ENCODE measurements at regions not wholly inside any gene's neighbourhood (a gene's known extent, or its start where the extent isn't known, plus 50 kb on each side); places are given as distances from the start of the nearest gene placed in this dataset.
A peak's percentile ranks its signal among the peaks of the same experiment; 100 is the strongest.

DNA sequence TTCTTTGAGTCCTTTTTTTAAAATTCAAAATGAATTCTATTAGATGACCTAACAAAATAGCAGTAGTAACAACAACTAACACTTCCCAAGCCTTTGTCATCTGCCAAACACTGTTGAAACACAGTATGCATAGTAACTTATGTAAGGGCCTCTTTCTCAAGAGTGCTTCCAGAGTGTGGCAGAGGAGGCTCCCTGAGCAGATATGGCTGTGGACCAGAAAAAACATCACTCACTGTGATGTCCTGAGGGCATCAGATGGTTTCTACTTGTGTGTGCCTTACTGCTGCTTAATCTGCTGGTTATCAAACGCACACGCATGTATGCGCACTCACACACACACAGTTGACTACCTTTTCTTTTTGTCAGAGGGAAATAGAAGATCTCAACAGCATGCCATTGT is 110.8 kb downstream of the DLEU7 start:
- Histone ChIP-seq H3K27me3 (ENCODE audit: control insufficient read depth in 3 of 3, insufficient read depth in 3 of 3, low read length in 3 of 3) (no peaks in the 10 kb centered on the region), H3K4me1 (ENCODE audit: control insufficient read depth in 3 of 3, insufficient read depth in 2 of 3, low read depth in 1 of 3, low read length in 2 of 3) (no peaks in the 10 kb centered on the region), H3K9me3 (ENCODE audit: control insufficient read depth in 2 of 2, insufficient read depth in 1 of 2, low read depth in 1 of 2, low read length in 1 of 2) (no peaks in the 10 kb centered on the region), H3K36me3 (ENCODE audit: control insufficient read depth in 3 of 3, insufficient read depth in 2 of 3, low read depth in 1 of 3, low read length in 3 of 3) (no peaks in the 10 kb centered on the region), H3K27ac (ENCODE audit: low read depth in 1 of 3, low read length in 2 of 3) (no peak overlapping the region), H3K4me3 (ENCODE audit: low read depth in 1 of 3, low read length in 3 of 3) (no peak overlapping the region)
- no peak for DNase-seq
- no peak for FAIRE-seq
- WGBS, 3 donors: 64 to 94% (median 85%) methylated on average over 3 of the region's 3 CpGs

DNA sequence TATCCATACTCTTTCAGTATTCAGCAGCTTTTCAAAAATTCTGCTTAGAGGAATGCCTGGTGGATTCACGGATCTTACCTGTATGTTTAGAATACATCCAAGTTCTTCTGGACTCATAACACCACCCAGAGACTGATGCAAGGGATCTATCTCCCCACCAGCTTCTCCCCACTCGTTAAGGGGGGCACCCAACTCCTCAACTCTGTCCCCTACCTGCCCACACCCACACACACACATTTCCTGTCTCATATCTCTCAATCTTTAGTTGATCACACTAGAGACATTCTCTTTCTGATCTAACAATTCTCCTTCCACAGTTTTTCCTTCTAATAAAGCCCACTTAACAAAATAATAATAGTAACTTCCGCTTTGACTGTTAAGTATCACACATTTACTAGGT is 110.1 kb downstream of the DLEU7 start:
- Histone ChIP-seq H3K4me1 (ENCODE audit: control insufficient read depth in 3 of 3, insufficient read depth in 2 of 3, low read depth in 1 of 3, low read length in 2 of 3) (no peaks in the 10 kb centered on the region), H3K36me3 (ENCODE audit: control insufficient read depth in 3 of 3, insufficient read depth in 2 of 3, low read depth in 1 of 3, low read length in 3 of 3) (no peaks in the 10 kb centered on the region), H3K4me3 (ENCODE audit: low read depth in 1 of 3, low read length in 3 of 3) (no peak overlapping the region), H3K9me3 (ENCODE audit: control insufficient read depth in 2 of 2, insufficient read depth in 1 of 2, low read depth in 1 of 2, low read length in 1 of 2) (no peaks in the 10 kb centered on the region), H3K27ac (ENCODE audit: low read depth in 1 of 3, low read length in 2 of 3) (no peak overlapping the region), H3K27me3 (ENCODE audit: control insufficient read depth in 3 of 3, insufficient read depth in 3 of 3, low read length in 3 of 3) (no peaks in the 10 kb centered on the region)
- 66 to 86% (median 69%) methylated on average over 3 of the region's 3 CpGs for WGBS, 3 donors
- no peak for FAIRE-seq
- no peak for DNase-seq

DNA sequence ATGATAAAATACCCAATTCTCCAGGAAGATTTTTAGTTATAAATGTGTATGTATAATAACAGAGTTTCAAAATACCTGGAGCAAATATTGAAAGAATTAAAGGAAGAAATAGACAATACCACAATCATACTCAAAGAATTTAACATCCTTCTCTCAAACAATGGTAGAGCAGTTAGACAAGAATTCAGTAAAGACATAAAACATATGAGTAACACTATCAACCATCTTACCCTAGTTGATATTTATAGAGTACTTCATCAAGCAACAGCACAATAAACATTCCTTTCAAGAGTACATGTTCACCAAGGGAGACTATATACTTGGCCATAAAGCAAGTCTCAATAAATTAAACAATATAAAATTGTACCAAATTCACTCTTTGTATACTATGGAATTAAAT is 108.4 kb downstream of the DLEU7 start:
- FAIRE-seq (no peak), DNase-seq (no peak)
- H3K36me3 ChIP-seq (ENCODE audit: control insufficient read depth in 3 of 3, insufficient read depth in 2 of 3, low read depth in 1 of 3, low read length in 3 of 3): no peaks in the 10 kb centered on the region
- no peaks in the 10 kb centered on the region for H3K9me3 ChIP-seq (ENCODE audit: control insufficient read depth in 2 of 2, insufficient read depth in 1 of 2, low read depth in 1 of 2, low read length in 1 of 2)
- H3K27ac ChIP-seq (ENCODE audit: low read depth in 1 of 3, low read length in 2 of 3): no peak overlapping the region
- H3K4me1 ChIP-seq (ENCODE audit: control insufficient read depth in 3 of 3, insufficient read depth in 2 of 3, low read depth in 1 of 3, low read length in 2 of 3): no peaks in the 10 kb centered on the region
- H3K4me3 ChIP-seq (ENCODE audit: low read depth in 1 of 3, low read length in 3 of 3): no peak overlapping the region
- no peaks in the 10 kb centered on the region for H3K27me3 ChIP-seq (ENCODE audit: control insufficient read depth in 3 of 3, insufficient read depth in 3 of 3, low read length in 3 of 3)

DNA sequence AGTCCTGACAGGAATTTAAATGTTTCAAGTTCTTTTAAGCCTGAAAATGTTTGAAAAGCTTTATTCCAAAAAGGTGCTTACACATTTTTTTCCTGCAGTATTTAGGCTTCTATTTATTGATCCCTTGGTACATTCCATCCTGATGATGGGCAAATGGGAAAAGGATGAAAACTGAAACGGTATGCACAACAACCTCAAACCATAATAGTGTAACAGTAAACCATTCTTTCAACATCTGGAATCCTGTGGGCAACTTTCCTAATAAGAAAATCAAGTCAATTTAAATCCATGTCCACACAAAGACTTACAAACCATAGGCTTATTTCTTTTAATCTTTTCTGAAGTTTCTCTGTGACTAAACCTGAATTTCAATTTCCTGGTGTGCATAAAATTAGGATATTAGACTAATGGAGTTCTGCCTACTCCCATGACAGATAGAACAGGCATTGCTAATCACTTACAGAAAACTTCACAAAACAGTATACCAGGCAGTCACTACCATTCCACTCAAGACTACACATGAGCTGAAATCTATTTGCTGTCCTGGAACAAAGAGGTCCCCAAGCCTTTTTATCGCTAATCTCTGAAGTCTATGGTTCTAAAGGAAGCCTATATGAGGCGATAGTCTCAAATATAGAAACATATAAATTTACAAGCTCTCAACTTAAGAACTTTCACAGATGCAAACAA is 103.3 kb downstream of the DLEU7 start:
- no peak for DNase-seq
- no peak for FAIRE-seq
- Histone ChIP-seq H3K4me1 (ENCODE audit: control insufficient read depth in 3 of 3, insufficient read depth in 2 of 3, low read depth in 1 of 3, low read length in 2 of 3) (no peaks in the 10 kb centered on the region), H3K27me3 (ENCODE audit: control insufficient read depth in 3 of 3, insufficient read depth in 3 of 3, low read length in 3 of 3) (no peaks in the 10 kb centered on the region), H3K9me3 (ENCODE audit: control insufficient read depth in 2 of 2, insufficient read depth in 1 of 2, low read depth in 1 of 2, low read length in 1 of 2) (no peaks in the 10 kb centered on the region), H3K4me3 (ENCODE audit: low read depth in 1 of 3, low read length in 3 of 3) (no peak overlapping the region), H3K36me3 (ENCODE audit: control insufficient read depth in 3 of 3, insufficient read depth in 2 of 3, low read depth in 1 of 3, low read length in 3 of 3) (no peaks in the 10 kb centered on the region), H3K27ac (ENCODE audit: low read depth in 1 of 3, low read length in 2 of 3) (no peak overlapping the region)
- WGBS, 3 donors: 56 to 83% (median 80%) methylated on average over 3 of the region's 3 CpGs

GRCh38 chr13:50742353-50742752 is 101.1 kb downstream of the DLEU7 start:
- DNase-seq (no peak), FAIRE-seq (no peak)

GRCh38 chr13:50742968-50743367 is 100.5 kb downstream of the DLEU7 start:
- Histone ChIP-seq H3K27ac (ENCODE audit: low read depth in 1 of 3, low read length in 2 of 3) (no peak overlapping the region), H3K27me3 (ENCODE audit: control insufficient read depth in 3 of 3, insufficient read depth in 3 of 3, low read length in 3 of 3) (no peaks in the 10 kb centered on the region), H3K4me3 (ENCODE audit: low read depth in 1 of 3, low read length in 3 of 3) (no peak overlapping the region), H3K4me1 (ENCODE audit: control insufficient read depth in 3 of 3, insufficient read depth in 2 of 3, low read depth in 1 of 3, low read length in 2 of 3) (no peaks in the 10 kb centered on the region), H3K9me3 (ENCODE audit: control insufficient read depth in 2 of 2, insufficient read depth in 1 of 2, low read depth in 1 of 2, low read length in 1 of 2) (no peaks in the 10 kb centered on the region), H3K36me3 (ENCODE audit: control insufficient read depth in 3 of 3, insufficient read depth in 2 of 3, low read depth in 1 of 3, low read length in 3 of 3) (no peaks in the 10 kb centered on the region)
- DNase-seq (no peak), FAIRE-seq (no peak)

More at GRCh38 chr13:50742353-50742752, 101.1 kb downstream of the DLEU7 start:
- Histone ChIP-seq H3K9me3 (ENCODE audit: control insufficient read depth in 2 of 2, insufficient read depth in 1 of 2, low read depth in 1 of 2, low read length in 1 of 2) (no peaks in the 10 kb centered on the region), H3K4me3 (ENCODE audit: low read depth in 1 of 3, low read length in 3 of 3) (no peak overlapping the region), H3K27ac (ENCODE audit: low read depth in 1 of 3, low read length in 2 of 3) (no peak overlapping the region), H3K27me3 (ENCODE audit: control insufficient read depth in 3 of 3, insufficient read depth in 3 of 3, low read length in 3 of 3) (no peaks in the 10 kb centered on the region), H3K36me3 (ENCODE audit: control insufficient read depth in 3 of 3, insufficient read depth in 2 of 3, low read depth in 1 of 3, low read length in 3 of 3) (no peaks in the 10 kb centered on the region), H3K4me1 (ENCODE audit: control insufficient read depth in 3 of 3, insufficient read depth in 2 of 3, low read depth in 1 of 3, low read length in 2 of 3) (no peaks in the 10 kb centered on the region)
- 85 to 92% (median 88%) methylated on average over 2 of the region's 2 CpGs for whole genome bisulfite sequencing, 3 donors

DNA sequence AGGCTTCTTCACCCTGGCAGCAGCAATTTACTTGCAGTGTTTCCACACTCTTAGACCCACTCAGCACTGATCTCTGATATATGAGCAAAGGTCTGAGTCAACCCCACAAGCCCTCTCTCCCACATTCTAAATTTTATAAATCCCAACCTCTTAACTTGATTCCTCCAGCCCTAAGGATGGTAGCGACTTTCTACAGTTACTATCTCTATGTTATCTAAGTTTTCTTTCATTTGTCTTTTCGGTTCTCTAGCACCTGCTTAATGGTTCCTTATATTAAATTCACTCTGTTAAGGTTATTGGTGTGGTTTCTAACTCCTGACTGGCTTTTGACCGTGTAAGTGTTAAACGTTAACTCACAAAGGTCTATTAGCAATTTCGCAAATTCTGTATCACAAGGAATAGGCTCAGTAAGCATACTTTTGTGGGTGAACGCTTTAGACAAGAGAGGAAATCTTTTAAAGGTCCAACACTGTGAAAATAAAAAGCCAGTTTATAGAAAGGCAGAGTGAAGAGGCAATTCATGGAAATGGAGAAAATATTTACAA is 99.3 kb downstream of the DLEU7 start:
- FAIRE-seq: no peak
- Histone ChIP-seq H3K36me3 (ENCODE audit: control insufficient read depth in 3 of 3, insufficient read depth in 2 of 3, low read depth in 1 of 3, low read length in 3 of 3) (no peaks in the 10 kb centered on the region), H3K4me1 (ENCODE audit: control insufficient read depth in 3 of 3, insufficient read depth in 2 of 3, low read depth in 1 of 3, low read length in 2 of 3) (no peaks in the 10 kb centered on the region), H3K4me3 (ENCODE audit: low read depth in 1 of 3, low read length in 3 of 3) (no peak overlapping the region), H3K27me3 (ENCODE audit: control insufficient read depth in 3 of 3, insufficient read depth in 3 of 3, low read length in 3 of 3) (no peaks in the 10 kb centered on the region), H3K9me3 (ENCODE audit: control insufficient read depth in 2 of 2, insufficient read depth in 1 of 2, low read depth in 1 of 2, low read length in 1 of 2) (no peaks in the 10 kb centered on the region), H3K27ac (ENCODE audit: low read depth in 1 of 3, low read length in 2 of 3) (peak overlapping the region in 1 of 3 donors; percentile 39)
- DNase-seq: peak in 1 of 2 donors; percentile 59
- WGBS, 3 donors: 28 to 74% (median 45%) methylated on average over 6 of the region's 6 CpGs

DNA sequence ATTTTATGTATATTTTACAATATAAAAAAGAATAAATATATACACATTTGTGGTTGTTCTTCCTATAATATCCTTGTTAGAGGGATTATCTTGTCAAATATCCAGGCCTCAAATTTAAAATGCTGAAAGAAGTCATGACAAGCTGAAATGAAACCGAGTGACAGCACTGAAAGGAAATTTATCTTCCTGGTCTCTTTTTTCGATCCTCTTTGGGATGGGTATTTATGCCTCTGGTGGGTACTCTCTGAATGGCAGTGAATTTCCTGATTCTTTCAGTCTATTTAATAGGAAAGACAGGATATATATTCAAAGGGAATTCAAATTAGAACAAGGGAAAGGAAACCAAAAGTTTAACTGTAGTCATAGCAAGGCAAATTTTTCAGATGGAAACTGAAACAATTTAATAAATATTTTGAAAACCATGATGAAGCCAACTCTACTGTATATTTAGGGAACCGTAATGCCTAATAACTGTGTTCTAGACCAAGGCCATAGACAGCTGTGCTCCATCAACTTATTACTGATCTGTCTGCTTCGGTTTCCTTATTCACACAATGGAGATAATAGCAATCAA is 97.9 kb downstream of the DLEU7 start:
- Histone ChIP-seq H3K4me1 (ENCODE audit: control insufficient read depth in 3 of 3, insufficient read depth in 2 of 3, low read depth in 1 of 3, low read length in 2 of 3) (no peaks in the 10 kb centered on the region), H3K27ac (ENCODE audit: low read depth in 1 of 3, low read length in 2 of 3) (no peak overlapping the region), H3K27me3 (ENCODE audit: control insufficient read depth in 3 of 3, insufficient read depth in 3 of 3, low read length in 3 of 3) (no peaks in the 10 kb centered on the region), H3K4me3 (ENCODE audit: low read depth in 1 of 3, low read length in 3 of 3) (no peak overlapping the region), H3K36me3 (ENCODE audit: control insufficient read depth in 3 of 3, insufficient read depth in 2 of 3, low read depth in 1 of 3, low read length in 3 of 3) (no peaks in the 10 kb centered on the region), H3K9me3 (ENCODE audit: control insufficient read depth in 2 of 2, insufficient read depth in 1 of 2, low read depth in 1 of 2, low read length in 1 of 2) (no peaks in the 10 kb centered on the region)
- no peak for DNase-seq
- 59 to 73% (median 68%) methylated on average over 4 of the region's 4 CpGs for WGBS, 3 donors
- no peak for FAIRE-seq
